Subcutaneous abdominal adipose tissue (tissue), 5 donors: ENCODE measurements at regions not wholly inside any gene's neighbourhood (a gene's known extent, or its start where the extent isn't known, plus 50 kb on each side); places are given as distances from the start of the nearest gene placed in this dataset.

Experiments
- H3K27ac ChIP-seq: one replicate; pipeline ENCODE4 v1.7.0; 2013; ENCODE audit warnings: low read depth, mild to moderate bottlenecking, inconsistent platforms, low read length, moderate library complexity
- H3K27me3 ChIP-seq, 5 donors: one replicate each; pipeline ENCODE4 v1.7.0; 2013; ENCODE audit warnings: low read length in 5 of 5, inconsistent platforms in 1 of 5; ENCODE audit not compliant: control insufficient read depth in 5 of 5, insufficient read depth in 4 of 5
- H3K36me3 ChIP-seq, 5 donors: one replicate each; pipeline ENCODE4 v1.7.0; 2013; ENCODE audit warnings: low read length in 5 of 5; ENCODE audit not compliant: control insufficient read depth in 5 of 5, insufficient read depth in 5 of 5
- H3K4me1 ChIP-seq, 5 donors: one replicate each; pipeline ENCODE4 v1.7.0; 2013; ENCODE audit warnings: low read length in 5 of 5, mild to moderate bottlenecking in 3 of 5, moderate library complexity in 1 of 5; ENCODE audit not compliant: control insufficient read depth in 5 of 5, insufficient read depth in 5 of 5
- H3K4me3 ChIP-seq, 5 donors: one replicate each; pipeline ENCODE4 v1.7.0; 2013; ENCODE audit warnings: low read length in 5 of 5, low read depth in 1 of 5
- H3K9ac ChIP-seq, 5 donors: one replicate each; pipeline ENCODE4 v1.7.0; 2013; ENCODE audit warnings: low read length in 5 of 5, mild to moderate bottlenecking in 4 of 5, moderate library complexity in 3 of 5
- H3K9me3 ChIP-seq, 5 donors: one replicate each; pipeline ENCODE4 v1.7.0; 2013; ENCODE audit warnings: low read length in 5 of 5; ENCODE audit not compliant: control insufficient read depth in 5 of 5
- donor health status: healthy.
- donor health status: healthy.
- donor health status: healthy.
- donor health status: healthy.
- donor health status: healthy.

DNA sequence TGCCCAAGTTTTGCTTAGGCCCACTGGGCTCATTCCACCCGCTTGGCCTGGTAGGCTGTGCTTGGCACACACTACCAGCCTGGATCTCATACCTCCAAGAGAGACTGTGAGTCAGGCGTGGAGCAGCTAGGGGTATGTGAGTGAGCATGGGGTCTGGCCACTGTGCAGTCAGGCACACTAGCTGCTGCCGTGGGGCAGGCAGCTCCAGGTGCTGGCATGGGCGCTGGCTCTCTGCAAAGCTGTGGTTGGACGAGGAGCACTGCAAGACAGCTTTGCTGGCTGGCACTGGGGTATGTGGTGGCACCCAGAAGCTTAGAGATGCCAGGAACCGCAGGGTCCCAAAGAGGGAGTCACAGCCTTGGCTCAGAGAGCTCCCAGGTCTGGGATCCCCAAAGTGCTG, 377.8 kb downstream of the KCTD8 start:
- Histone ChIP-seq H3K4me1 (no peaks in the 10 kb centered on the region), H3K27me3 (no peaks in the 10 kb centered on the region), H3K9me3 (peaks cover 0 to 2% (median 0%) of the 10 kb centered on the region in 5 donors), H3K27ac (no peak overlapping the region), H3K36me3 (no peaks in the 10 kb centered on the region), H3K9ac (no peak overlapping the region), H3K4me3 (no peak overlapping the region)

DNA sequence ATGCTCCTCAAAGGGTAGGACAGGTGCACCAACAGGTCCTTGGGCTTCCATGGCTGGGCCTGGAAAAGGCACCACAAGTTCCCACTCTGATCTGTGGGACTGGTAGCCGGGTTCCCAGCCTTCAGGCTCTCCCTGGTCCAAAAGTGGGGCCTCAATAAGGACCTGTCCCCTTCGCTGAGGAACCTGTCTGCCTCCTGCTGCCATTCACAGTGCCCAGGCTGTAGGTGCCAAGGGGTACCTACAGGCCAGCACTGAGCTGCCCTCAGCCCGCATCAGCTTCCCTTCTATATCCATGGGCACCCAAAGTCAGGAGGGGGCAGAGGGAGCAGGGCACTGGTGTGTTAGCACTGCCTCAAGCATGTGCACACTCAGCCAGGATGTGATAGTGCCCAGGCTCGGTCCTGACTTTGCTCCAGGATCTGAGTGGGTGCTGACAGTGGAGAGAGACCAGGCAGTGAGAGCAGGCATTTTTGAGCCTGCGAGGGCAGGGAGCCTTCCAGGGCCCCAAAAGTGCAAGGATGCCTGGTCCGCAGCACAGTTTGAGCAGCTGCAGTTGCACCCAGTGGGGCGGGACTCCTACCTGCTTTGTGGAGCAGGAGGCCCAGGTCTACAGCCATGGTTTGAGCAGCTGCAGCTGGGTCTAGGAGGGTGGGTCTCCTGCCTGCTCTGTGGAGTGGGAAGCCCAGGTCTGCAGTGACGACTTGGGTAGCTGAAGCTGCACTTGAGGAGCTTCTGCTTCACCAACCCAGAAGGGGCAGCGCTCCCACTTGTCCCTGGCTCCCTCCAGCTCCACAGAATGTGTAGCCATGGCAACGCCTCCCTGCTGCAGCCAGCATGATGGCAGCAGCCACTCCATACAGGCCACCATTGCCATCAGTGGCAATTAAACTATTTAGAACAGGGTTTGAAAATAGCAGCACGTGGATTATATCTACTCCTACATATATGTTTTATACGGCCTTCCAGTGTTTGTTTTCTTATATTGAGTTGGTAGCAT, 376.4 kb downstream of the KCTD8 start:
- Histone ChIP-seq H3K9me3 (peaks cover 0 to 2% (median 0%) of the 10 kb centered on the region in 5 donors), H3K9ac (no peak overlapping the region), H3K4me3 (no peak overlapping the region), H3K27ac (no peak overlapping the region), H3K4me1 (no peaks in the 10 kb centered on the region), H3K27me3 (no peaks in the 10 kb centered on the region), H3K36me3 (no peaks in the 10 kb centered on the region)

DNA sequence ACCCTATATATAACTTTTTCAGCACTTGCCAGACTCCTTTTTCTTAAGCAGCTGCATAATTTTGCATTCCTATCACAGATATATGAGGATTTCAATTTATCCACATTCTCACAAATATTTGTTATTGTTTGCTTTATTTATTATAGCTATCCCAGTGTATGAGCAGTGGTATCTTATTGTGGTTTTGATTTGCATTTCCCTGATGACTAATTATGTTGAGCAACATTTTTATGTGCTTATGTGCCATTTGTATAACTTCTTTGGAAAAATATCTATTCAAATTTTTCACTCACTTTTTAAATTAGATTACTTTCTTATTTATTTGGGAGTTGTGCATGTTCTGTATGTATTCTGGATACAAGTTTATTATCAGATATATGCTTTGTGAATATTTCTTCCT, 361.9 kb downstream of the KCTD8 start:
- Histone ChIP-seq H3K9me3 (no peaks in the 10 kb centered on the region), H3K4me3 (no peak overlapping the region), H3K4me1 (no peaks in the 10 kb centered on the region), H3K27me3 (no peaks in the 10 kb centered on the region), H3K27ac (no peak overlapping the region), H3K9ac (no peak overlapping the region), H3K36me3 (no peaks in the 10 kb centered on the region)

DNA sequence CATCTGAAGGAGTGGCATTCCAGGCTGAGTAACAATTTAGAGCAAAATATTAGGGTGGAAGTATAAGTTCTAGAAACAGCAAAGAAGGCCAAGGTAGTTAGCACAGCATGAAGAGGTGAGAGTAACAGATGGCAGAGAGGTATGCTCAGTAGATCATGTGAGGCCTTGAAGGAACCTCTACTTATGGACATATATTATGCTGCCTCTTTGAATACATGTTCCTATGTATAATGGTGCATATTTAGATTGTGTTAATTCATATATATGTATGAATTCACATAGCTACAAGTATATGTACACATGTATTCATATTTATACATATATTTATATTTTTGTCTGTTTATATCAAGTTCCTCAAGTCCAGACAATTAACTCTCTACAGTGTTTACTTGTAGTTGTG, 355.2 kb downstream of the KCTD8 start:
- Histone ChIP-seq H3K9me3 (no peaks in the 10 kb centered on the region), H3K27me3 (no peaks in the 10 kb centered on the region), H3K4me1 (no peaks in the 10 kb centered on the region), H3K27ac (no peak overlapping the region), H3K36me3 (no peaks in the 10 kb centered on the region), H3K9ac (no peak overlapping the region), H3K4me3 (no peak overlapping the region)

DNA sequence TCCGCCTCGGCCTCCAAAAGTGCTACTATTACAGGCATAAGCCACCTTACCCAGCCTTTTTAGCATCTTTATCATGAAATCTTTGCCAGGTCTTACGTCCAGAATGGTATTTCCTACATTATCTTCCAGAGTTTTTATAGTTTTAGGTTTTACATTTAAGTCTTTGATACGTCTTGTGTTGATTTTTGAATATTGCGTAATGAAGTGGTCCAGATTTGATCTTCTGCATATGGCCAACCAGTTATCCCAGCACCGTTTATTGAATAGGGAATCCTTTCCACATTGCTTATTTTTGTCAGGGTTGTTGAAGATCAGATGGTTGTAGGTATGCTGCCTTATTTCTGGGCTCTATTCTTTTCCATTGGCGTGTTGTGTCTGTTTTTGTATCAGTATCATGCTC, 349.6 kb downstream of the KCTD8 start:
- H3K9ac ChIP-seq: no peak overlapping the region
- peaks cover 0 to 10% (median 3%) of the 10 kb centered on the region in 5 donors for H3K9me3 ChIP-seq
- H3K4me1 ChIP-seq: no peaks in the 10 kb centered on the region
- no peak overlapping the region for H3K27ac ChIP-seq
- H3K27me3 ChIP-seq: no peaks in the 10 kb centered on the region
- no peak overlapping the region for H3K4me3 ChIP-seq
- no peaks in the 10 kb centered on the region for H3K36me3 ChIP-seq

DNA sequence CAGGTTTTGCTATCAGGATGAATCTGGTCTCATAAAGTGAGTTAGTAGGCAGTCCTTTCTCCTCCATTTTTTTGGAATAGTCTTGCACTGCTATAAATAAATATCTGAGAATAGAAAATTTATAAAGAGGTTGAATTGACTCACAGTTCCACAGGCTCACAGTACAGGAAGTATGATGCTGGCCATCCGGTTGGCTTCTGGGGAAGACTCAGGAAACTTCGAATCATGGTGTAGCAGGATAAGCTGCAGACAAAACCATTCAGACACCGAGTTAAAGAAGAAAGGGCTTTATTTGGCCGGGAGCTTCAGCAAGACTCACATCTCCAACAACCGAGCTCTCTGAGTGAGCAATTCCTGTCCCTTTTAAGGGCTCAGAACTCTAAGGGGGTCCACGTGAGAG, 348.2 kb downstream of the KCTD8 start:
- peaks cover 0 to 13% (median 10%) of the 10 kb centered on the region in 5 donors for H3K9me3 ChIP-seq
- no peaks in the 10 kb centered on the region for H3K36me3 ChIP-seq

DNA sequence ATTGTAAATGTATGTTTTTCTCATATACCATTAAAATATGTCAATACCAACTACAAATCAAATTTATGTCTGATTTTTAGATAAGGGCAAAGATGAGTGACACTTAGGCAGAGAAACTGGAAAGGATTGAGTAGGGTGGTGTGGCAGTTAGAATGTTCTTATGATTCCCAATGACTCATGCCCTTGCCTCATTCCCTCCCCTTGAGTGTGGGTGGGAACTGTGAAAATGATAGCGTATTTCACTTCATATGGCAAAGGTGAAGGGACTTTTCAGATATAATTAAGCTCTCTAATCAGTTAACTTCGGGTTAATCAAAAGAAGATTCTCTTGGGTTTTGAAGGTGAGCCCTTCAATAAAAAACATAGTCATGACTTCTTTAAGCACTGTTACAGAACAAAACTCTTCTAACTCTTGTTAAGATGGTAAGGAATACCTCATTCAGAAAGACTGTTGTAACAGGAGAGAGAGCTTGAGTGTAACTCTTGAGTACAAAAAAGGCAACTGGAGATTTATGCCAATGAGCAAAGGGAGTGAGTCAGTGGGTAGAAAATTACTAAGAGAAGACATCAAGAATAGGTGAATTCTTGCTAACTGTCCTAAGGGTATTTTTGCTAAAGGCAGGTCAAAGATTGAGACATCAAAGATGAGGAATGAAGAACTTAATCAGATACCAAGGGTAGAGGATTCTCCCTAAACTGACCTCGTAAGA, 329.5 kb downstream of the KCTD8 start:
- Histone ChIP-seq H3K27ac (no peak overlapping the region), H3K4me1 (no peaks in the 10 kb centered on the region), H3K4me3 (no peak overlapping the region), H3K9ac (no peak overlapping the region), H3K27me3 (no peaks in the 10 kb centered on the region), H3K36me3 (no peaks in the 10 kb centered on the region), H3K9me3 (peaks cover 0 to 3% (median 0%) of the 10 kb centered on the region in 5 donors)

More for the DNA sequence above, 348.2 kb downstream of the KCTD8 start:
- no peak overlapping the region for H3K9ac ChIP-seq
- peaks cover 0 to 2% (median 0%) of the 10 kb centered on the region in 5 donors for H3K27me3 ChIP-seq
- no peak overlapping the region for H3K4me3 ChIP-seq
- H3K27ac ChIP-seq: no peak overlapping the region
- H3K4me1 ChIP-seq: no peaks in the 10 kb centered on the region

DNA sequence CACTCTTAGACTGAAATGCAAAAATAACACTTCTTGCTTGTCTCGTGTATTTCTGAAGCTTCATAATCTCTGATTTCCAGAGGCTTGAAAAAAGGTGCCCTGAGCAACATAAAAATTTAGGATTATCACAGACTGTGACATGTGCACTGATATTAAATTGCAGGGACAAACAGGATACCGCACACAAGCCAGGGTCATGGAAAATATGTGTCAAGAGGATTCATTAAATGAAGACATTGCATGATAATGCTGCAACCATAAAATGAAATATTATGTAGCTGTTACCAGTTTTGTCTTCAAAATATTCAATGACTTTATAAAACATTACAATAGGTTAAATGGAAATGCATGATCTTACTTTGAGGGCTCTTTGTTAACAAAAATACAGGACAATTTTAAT, 328.0 kb downstream of the KCTD8 start:
- H3K36me3 ChIP-seq: no peaks in the 10 kb centered on the region
- no peak overlapping the region for H3K27ac ChIP-seq
- no peaks in the 10 kb centered on the region for H3K4me1 ChIP-seq
- H3K9me3 ChIP-seq: peaks cover 0 to 3% (median 0%) of the 10 kb centered on the region in 5 donors
- H3K27me3 ChIP-seq: no peaks in the 10 kb centered on the region
- no peak overlapping the region for H3K4me3 ChIP-seq
- no peak overlapping the region for H3K9ac ChIP-seq

DNA sequence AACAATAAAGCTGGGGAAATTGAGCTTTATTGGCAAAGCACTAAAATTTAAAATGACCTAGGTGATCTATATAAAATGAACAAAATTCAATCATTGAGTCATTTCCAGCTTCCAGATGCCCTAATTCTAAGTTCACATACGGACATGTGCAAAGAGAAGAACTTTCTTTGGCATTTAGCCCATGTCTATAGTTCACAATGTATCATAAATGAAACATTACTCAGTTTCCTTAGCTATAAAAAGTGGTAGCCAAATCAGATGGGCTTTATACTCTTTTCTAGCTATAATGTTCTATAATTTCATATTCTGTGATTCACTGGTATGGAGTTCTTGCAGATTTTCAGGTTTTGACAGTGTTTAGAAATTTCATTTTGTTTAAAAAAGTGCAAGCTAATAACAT, 327.4 kb downstream of the KCTD8 start:
- peaks cover 0 to 3% (median 0%) of the 10 kb centered on the region in 5 donors for H3K9me3 ChIP-seq
- H3K27ac ChIP-seq: no peak overlapping the region
- H3K4me1 ChIP-seq: no peaks in the 10 kb centered on the region
- H3K36me3 ChIP-seq: no peaks in the 10 kb centered on the region
- H3K4me3 ChIP-seq: no peak overlapping the region
- H3K27me3 ChIP-seq: no peaks in the 10 kb centered on the region
- no peak overlapping the region for H3K9ac ChIP-seq
